Neural progenitor cell (in vitro differentiated cells): ENCODE measurements at regions not wholly inside any gene's neighbourhood (a gene's known extent, or its start where the extent isn't known, plus 50 kb on each side); places are given as distances from the start of the nearest gene placed in this dataset.

Experiments
- EZH2 ChIP-seq: fragments of 200-600 bp; sonication (generic); IDR thresholded peaks from 2 replicates; pipeline ENCODE4 v1.6.1; 2017; ENCODE audit warnings: antibody characterized with exemption, mild to moderate bottlenecking, moderate library complexity
- EZH2phosphoT487 ChIP-seq: fragments of 200-600 bp; sonication (generic); IDR thresholded peaks from 2 replicates; pipeline ENCODE4 v1.6.1; 2017; ENCODE audit warnings: antibody characterized with exemption
- TF ChIP-seq, protein P1 (sequence below): fragments of 200-600 bp; sonication (generic); IDR thresholded peaks from 2 replicates; pipeline ENCODE4 v1.5.1; 2017; ENCODE audit warnings: antibody characterized with exemption, mild to moderate bottlenecking

- TF ChIP-seq, protein P1, sequence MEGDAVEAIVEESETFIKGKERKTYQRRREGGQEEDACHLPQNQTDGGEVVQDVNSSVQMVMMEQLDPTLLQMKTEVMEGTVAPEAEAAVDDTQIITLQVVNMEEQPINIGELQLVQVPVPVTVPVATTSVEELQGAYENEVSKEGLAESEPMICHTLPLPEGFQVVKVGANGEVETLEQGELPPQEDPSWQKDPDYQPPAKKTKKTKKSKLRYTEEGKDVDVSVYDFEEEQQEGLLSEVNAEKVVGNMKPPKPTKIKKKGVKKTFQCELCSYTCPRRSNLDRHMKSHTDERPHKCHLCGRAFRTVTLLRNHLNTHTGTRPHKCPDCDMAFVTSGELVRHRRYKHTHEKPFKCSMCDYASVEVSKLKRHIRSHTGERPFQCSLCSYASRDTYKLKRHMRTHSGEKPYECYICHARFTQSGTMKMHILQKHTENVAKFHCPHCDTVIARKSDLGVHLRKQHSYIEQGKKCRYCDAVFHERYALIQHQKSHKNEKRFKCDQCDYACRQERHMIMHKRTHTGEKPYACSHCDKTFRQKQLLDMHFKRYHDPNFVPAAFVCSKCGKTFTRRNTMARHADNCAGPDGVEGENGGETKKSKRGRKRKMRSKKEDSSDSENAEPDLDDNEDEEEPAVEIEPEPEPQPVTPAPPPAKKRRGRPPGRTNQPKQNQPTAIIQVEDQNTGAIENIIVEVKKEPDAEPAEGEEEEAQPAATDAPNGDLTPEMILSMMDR, result no peak
- TF ChIP-seq EZH2phosphoT487, result no peak
- TF ChIP-seq EZH2, result no peak
Observed at GRCh38 chr6:55642366-55642765, 63.4 kb upstream of the HMGCLL1 start.
